Endothelial cell of umbilical vein (primary cell): ENCODE measurements at regions not wholly inside any gene's neighbourhood (a gene's known extent, or its start where the extent isn't known, plus 50 kb on each side); places are given as distances from the start of the nearest gene placed in this dataset.

Experiments
- EZH2 ChIP-seq: IDR thresholded peaks from 2 replicates; pipeline ENCODE4 v1.6.1; 2012; ENCODE audit warnings: borderline replicate concordance, low read depth, mild to moderate bottlenecking, moderate library complexity, low read length, inconsistent platforms; ENCODE audit not compliant: severe bottlenecking
- FOS ChIP-seq: IDR thresholded peaks from 2 replicates; pipeline ENCODE4 v1.6.1; 2011; ENCODE audit warnings: mild to moderate bottlenecking, low read length, moderate library complexity, borderline replicate concordance; ENCODE audit not compliant: insufficient read depth
- GATA2 ChIP-seq: IDR thresholded peaks from 2 replicates; pipeline ENCODE4 v1.7.0; 2011; ENCODE audit warnings: low read depth, mild to moderate bottlenecking, moderate library complexity, mixed read lengths, low read length; ENCODE audit not compliant: insufficient read length, insufficient read depth
- POLR2A ChIP-seq: IDR thresholded peaks from 2 replicates; pipeline ENCODE4 v1.6.1; 2012; ENCODE audit warnings: low read depth, mild to moderate bottlenecking, control low read depth, low read length
- TF ChIP-seq, protein P1 (sequence below), 2 donors: IDR thresholded peaks; 1 replicate in 1 of 2; 2 replicates in 1 of 2; pipeline ENCODE4 v1.5.1; 2011; ENCODE audit warnings: low read length in 2 of 2, mild to moderate bottlenecking in 2 of 2, moderate library complexity in 2 of 2, control low read depth in 1 of 2, inconsistent platforms in 1 of 2, low read depth in 1 of 2; ENCODE audit not compliant: insufficient read depth in 1 of 2; ENCODE audit errors: extremely low read depth in 1 of 2
- TF ChIP-seq, protein P2 (sequence below): IDR thresholded peaks from 2 replicates; pipeline ENCODE4 v1.6.1; 2011; ENCODE audit not compliant: insufficient read depth, insufficient read length

- TF ChIP-seq, protein P1, sequence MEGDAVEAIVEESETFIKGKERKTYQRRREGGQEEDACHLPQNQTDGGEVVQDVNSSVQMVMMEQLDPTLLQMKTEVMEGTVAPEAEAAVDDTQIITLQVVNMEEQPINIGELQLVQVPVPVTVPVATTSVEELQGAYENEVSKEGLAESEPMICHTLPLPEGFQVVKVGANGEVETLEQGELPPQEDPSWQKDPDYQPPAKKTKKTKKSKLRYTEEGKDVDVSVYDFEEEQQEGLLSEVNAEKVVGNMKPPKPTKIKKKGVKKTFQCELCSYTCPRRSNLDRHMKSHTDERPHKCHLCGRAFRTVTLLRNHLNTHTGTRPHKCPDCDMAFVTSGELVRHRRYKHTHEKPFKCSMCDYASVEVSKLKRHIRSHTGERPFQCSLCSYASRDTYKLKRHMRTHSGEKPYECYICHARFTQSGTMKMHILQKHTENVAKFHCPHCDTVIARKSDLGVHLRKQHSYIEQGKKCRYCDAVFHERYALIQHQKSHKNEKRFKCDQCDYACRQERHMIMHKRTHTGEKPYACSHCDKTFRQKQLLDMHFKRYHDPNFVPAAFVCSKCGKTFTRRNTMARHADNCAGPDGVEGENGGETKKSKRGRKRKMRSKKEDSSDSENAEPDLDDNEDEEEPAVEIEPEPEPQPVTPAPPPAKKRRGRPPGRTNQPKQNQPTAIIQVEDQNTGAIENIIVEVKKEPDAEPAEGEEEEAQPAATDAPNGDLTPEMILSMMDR (IDR thresholded peaks at IDR 0.05; ENCODE audit: extremely low read depth in 1 of 2, insufficient read depth in 1 of 2, low read depth in 1 of 2, low read length in 2 of 2), result no peak
- no peak for TF ChIP-seq POLR2A
- TF ChIP-seq EZH2, result no peak
- no peak for TF ChIP-seq FOS
- TF ChIP-seq, protein P2, sequence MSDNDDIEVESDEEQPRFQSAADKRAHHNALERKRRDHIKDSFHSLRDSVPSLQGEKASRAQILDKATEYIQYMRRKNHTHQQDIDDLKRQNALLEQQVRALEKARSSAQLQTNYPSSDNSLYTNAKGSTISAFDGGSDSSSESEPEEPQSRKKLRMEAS, result no peak
- TF ChIP-seq GATA2, result no peak
Observed at GRCh38 chr2:172260336-172260735, 157.6 kb upstream of the DLX2 start.
